Esophagus squamous epithelium (tissue), 5 donors: ENCODE measurements at regions not wholly inside any gene's neighbourhood (a gene's known extent, or its start where the extent isn't known, plus 50 kb on each side); places are given as distances from the start of the nearest gene placed in this dataset.

ENCODE experiments used
- DNase-seq: peaks from one replicate; lab custom pipeline; 2025; lab: John Stamatoyannopoulos, UW
- H3K27ac ChIP-seq, 4 donors: fragments of 200-600 bp; sonication (generic); one replicate each; pipeline ENCODE4 v1.5.1; 2016 to 2019; ENCODE audit warnings: mild to moderate bottlenecking in 1 of 4
- H3K27me3 ChIP-seq, 4 donors: fragments of 200-600 bp; sonication (generic); 1 replicate in 3 of 4; 2 replicates in 1 of 4; pipeline versions ENCODE4 v1.5.1 to v1.6.0; 2017 to 2021; ENCODE audit warnings: antibody characterized with exemption in 1 of 4
- H3K36me3 ChIP-seq, 3 donors: fragments of 200-600 bp; sonication (generic); one replicate each; pipeline ENCODE4 v1.5.1; 2016 to 2019
- H3K4me1 ChIP-seq, 3 donors: fragments of 200-600 bp; sonication (generic); one replicate each; pipeline ENCODE4 v1.5.1; 2017 to 2019
- H3K4me3 ChIP-seq, 4 donors: fragments of 200-600 bp; sonication (generic); 1 replicate in 3 of 4; 2 replicates in 1 of 4; pipeline ENCODE4 v1.5.1; 2016 to 2019; ENCODE audit warnings: mild to moderate bottlenecking in 2 of 4, moderate library complexity in 1 of 4
- H3K9me3 ChIP-seq, 3 donors: fragments of 200-600 bp; sonication (generic); one replicate each; pipeline ENCODE4 v1.5.1; 2016 to 2019
- CTCF ChIP-seq, 6 experiments: fragments of 450-650 bp in 4 of 6; fragments of 200-600 bp in 2 of 6; sonication (generic) in 2 of 6; IDR thresholded peaks; one replicate each; pipeline ENCODE4 v1.5.1; 2016 to 2019; ENCODE audit warnings: antibody characterized with exemption in 6 of 6, mild to moderate bottlenecking in 4 of 6, moderate library complexity in 4 of 6
- POLR2A ChIP-seq, 4 donors: fragments of 450-650 bp; IDR thresholded peaks; one replicate each; pipeline ENCODE4 v1.6.1; 2017; ENCODE audit warnings: antibody characterized with exemption in 4 of 4, mild to moderate bottlenecking in 4 of 4, moderate library complexity in 3 of 4
- WGBS, 2 donors: methylation state at CpG; one replicate each; pipeline ENCODE4 v1.1.5; 2018; 5-methylcytosine and 5-hydroxymethylcytosine counted together
- intact Hi-C: fragments of 100-400 bp; cut with DNase I; formaldehyde crosslinking; loops from one replicate; pipeline ENCODE4 v1.15.0; 2022
- donor health status: DM: yes; HTN: yes; CAD: no.

DNA sequence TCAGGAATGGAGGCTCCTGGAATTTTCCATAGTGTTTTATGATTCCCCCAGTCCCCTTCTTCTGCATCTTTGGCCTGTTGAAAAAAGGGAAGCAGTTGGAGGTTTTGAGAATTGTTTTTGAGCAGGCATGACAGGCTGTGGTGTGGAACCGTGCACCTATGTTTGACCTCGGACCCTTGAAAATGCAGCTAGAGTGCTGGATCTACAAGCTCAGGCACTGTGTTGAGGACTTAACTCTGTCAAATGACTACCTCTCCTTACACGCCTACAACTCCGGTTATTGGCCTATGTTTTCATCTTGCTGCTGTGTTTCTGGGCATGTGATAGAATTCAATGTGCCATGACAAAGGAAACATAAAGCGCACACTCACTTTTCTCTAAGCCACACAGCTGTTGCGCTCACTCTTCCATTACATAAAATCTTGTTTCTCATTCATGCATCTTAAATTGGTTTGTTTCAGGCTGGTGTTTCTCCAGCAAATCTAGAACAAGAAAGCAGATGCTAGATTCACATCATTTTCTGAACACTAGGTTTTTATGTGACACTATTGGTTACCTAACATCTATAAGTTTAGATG lies 616.6 kb downstream of the FGF9 start:
- Histone ChIP-seq H3K4me3 (no peak overlapping the region), H3K36me3 (no peaks in the 10 kb centered on the region), H3K4me1 (no peaks in the 10 kb centered on the region), H3K27ac (no peak overlapping the region), H3K27me3 (no peaks in the 10 kb centered on the region), H3K9me3 (no peaks in the 10 kb centered on the region)
- intact Hi-C loops, result no loop called here
- TF ChIP-seq POLR2A (IDR thresholded peaks at IDR 0.05) (no peak), CTCF (IDR thresholded peaks at IDR 0.05) (no peak)
- DNase-seq, result no peak
- 88 to 95% methylated on average over 6 of the region's 6 CpGs for WGBS, 2 donors

DNA sequence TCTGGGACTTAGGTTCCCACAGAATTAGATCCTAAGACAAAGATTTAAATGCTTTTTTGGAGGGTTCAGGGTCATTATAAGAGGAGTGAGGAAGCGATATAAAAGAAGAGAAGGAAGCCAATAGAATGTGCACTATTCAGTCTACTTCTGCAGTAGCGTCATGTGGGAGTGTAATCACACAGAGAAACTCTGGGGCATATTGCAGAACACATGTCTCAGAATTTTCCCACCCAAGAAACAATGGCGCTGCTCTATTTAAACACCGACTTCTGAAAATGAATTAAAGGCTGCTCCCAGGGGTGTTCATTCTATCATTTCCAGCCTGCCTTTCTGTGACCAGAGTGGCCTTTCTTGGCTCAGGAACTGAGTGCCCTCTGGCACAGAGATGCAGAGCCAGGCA lies 617.6 kb downstream of the FGF9 start:
- TF ChIP-seq CTCF (IDR thresholded peaks at IDR 0.05) (no peak), POLR2A (IDR thresholded peaks at IDR 0.05) (no peak)
- DNase-seq, result no peak
- intact Hi-C loops, result no loop called here
- Histone ChIP-seq H3K4me3 (no peak overlapping the region), H3K9me3 (no peaks in the 10 kb centered on the region), H3K27me3 (no peaks in the 10 kb centered on the region), H3K36me3 (no peaks in the 10 kb centered on the region), H3K4me1 (no peaks in the 10 kb centered on the region), H3K27ac (no peak overlapping the region)
- 81 to 93% methylated on average over 4 of the region's 4 CpGs for WGBS, 2 donors

GRCh38 chr13:22289711-22290110 lies 618.8 kb downstream of the FGF9 start:
- H3K36me3 ChIP-seq, result no peaks in the 10 kb centered on the region
- H3K9me3 ChIP-seq, result no peaks in the 10 kb centered on the region
- no peak for TF ChIP-seq CTCF (IDR thresholded peaks at IDR 0.05)
- no peak for TF ChIP-seq POLR2A (IDR thresholded peaks at IDR 0.05)
- no peak overlapping the region for H3K4me3 ChIP-seq
- H3K4me1 ChIP-seq, result no peaks in the 10 kb centered on the region
- no peak overlapping the region for H3K27ac ChIP-seq
- intact Hi-C loops, result no loop called here
- H3K27me3 ChIP-seq, result no peaks in the 10 kb centered on the region
- 69 to 85% methylated on average over 2 of the region's 2 CpGs for WGBS, 2 donors
- DNase-seq, result no peak

GRCh38 chr13:22298530-22298929 lies 627.7 kb downstream of the FGF9 start:
- no peak for DNase-seq
- Histone ChIP-seq H3K27me3 (no peaks in the 10 kb centered on the region), H3K27ac (no peak overlapping the region), H3K4me3 (no peak overlapping the region), H3K9me3 (no peaks in the 10 kb centered on the region), H3K36me3 (no peaks in the 10 kb centered on the region), H3K4me1 (no peaks in the 10 kb centered on the region)
- TF ChIP-seq POLR2A (IDR thresholded peaks at IDR 0.05), result no peak
- TF ChIP-seq CTCF (IDR thresholded peaks at IDR 0.05), result no peak
- 52 to 83% methylated on average over 3 of the region's 3 CpGs for WGBS, 2 donors
- intact Hi-C loops, result no loop called here

GRCh38 chr13:22311734-22312404 lies 641.0 kb downstream of the FGF9 start:
- H3K4me3 ChIP-seq, result no peak overlapping the region
- intact Hi-C loops, result no loop called here
- TF ChIP-seq POLR2A (IDR thresholded peaks at IDR 0.05), result no peak
- TF ChIP-seq CTCF (IDR thresholded peaks at IDR 0.05), result no peak
- no peaks in the 10 kb centered on the region for H3K27me3 ChIP-seq
- no peaks in the 10 kb centered on the region for H3K9me3 ChIP-seq
- H3K36me3 ChIP-seq, result no peaks in the 10 kb centered on the region
- 61 to 69% methylated on average over 4 of the region's 6 CpGs for WGBS, 2 donors
- DNase-seq, result no peak
- no peaks in the 10 kb centered on the region for H3K4me1 ChIP-seq
- no peak overlapping the region for H3K27ac ChIP-seq
